ENCODE measurements at regions not wholly inside any gene's neighbourhood (a gene's known extent, or its start where the extent isn't known, plus 50 kb on each side); places are given as distances from the start of the nearest gene placed in this dataset.

GRCh38 chr13:39154041-39154440, 115.8 kb downstream of the NHLRC3 start:
- no peaks in the 10 kb centered on the region for H3K27me3 ChIP-seq
- no peak for DNase-seq
- no peaks in the 10 kb centered on the region for H3K36me3 ChIP-seq
- FAIRE-seq, result no peak
- H3K27ac ChIP-seq, result no peak overlapping the region
- H3K4me3 ChIP-seq, result no peak overlapping the region
- no peaks in the 10 kb centered on the region for H3K4me1 ChIP-seq
- intact Hi-C loops (cut with DNase I), result no loop called here
- no peaks in the 10 kb centered on the region for H3K9me3 ChIP-seq
- ATAC-seq, result no peak
- TF ChIP-seq CTCF (IDR thresholded peaks at IDR 0.05), result no peak

GRCh38 chr13:39159393-39159792, 121.1 kb downstream of the NHLRC3 start:
- H3K4me1 ChIP-seq, result no peaks in the 10 kb centered on the region
- intact Hi-C loops (cut with DNase I), result no loop called here
- H3K27ac ChIP-seq, result no peak overlapping the region
- TF ChIP-seq CTCF (IDR thresholded peaks at IDR 0.05), result no peak
- H3K4me3 ChIP-seq, result no peak overlapping the region
- H3K9me3 ChIP-seq, result no peaks in the 10 kb centered on the region
- ATAC-seq (no peak), FAIRE-seq (no peak), DNase-seq (no peak)
- WGBS, 2 donors, result 54 to 58% methylated on average over 4 of the region's 4 CpGs
- no peaks in the 10 kb centered on the region for H3K36me3 ChIP-seq
- no peaks in the 10 kb centered on the region for H3K27me3 ChIP-seq

DNA sequence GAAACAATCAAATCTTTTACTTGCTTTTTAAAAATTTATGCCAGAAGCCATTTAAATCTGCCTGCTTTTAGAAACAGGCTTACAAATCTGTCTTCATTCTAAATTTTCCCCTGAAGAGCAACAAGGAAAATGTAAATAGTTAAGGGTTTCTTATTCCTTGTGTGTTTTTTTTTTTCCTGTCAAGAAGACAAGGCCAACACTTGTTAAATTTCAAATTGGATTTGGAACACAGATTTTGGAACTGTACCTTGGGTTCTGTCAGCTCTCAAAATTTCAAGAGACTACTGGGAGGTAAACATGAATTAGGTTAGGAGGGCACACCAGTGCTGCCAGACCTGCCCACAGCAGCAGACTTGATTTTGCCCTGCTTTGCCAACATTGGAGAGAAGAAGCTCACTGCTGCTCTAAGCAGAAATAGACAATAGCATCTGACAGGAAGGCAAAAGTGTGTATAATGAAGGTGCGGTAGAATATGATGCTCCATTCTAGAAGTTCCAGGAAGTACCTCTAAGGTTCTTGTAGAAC, 121.7 kb downstream of the NHLRC3 start:
- intact Hi-C loops (cut with DNase I), result no loop called here
- Histone ChIP-seq H3K9me3 (no peaks in the 10 kb centered on the region), H3K4me3 (no peak overlapping the region), H3K27ac (no peak overlapping the region), H3K36me3 (no peaks in the 10 kb centered on the region), H3K27me3 (no peaks in the 10 kb centered on the region), H3K4me1 (no peaks in the 10 kb centered on the region)
- 85 to 86% methylated on average over 1 of the region's 1 CpG for whole genome bisulfite sequencing, 2 donors
- FAIRE-seq (no peak), ATAC-seq (no peak), DNase-seq (no peak)
- TF ChIP-seq CTCF (IDR thresholded peaks at IDR 0.05), result no peak

DNA sequence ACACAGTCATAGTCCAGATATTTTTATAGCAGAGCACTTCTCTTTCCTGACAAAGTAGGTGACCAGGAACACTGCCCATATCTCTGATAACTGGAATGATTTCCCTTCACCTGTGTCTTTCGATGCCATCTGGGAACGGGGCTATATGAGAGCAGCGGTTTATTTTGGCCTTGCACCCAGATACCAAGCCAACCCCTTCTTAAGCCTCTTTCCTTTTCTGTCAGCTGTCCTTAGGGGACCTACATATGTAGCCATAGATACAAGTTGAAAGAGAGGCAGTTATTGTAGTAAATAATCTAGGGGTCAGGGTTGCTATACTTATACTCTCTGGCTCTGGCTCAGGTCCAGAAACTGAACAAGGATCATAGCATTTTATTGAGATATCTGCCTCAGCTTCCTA, 128.8 kb downstream of the NHLRC3 start:
- FAIRE-seq (no peak), DNase-seq (no peak), ATAC-seq (no peak)
- Histone ChIP-seq H3K9me3 (no peaks in the 10 kb centered on the region), H3K36me3 (no peaks in the 10 kb centered on the region), H3K4me3 (no peak overlapping the region), H3K4me1 (no peaks in the 10 kb centered on the region), H3K27ac (no peak overlapping the region), H3K27me3 (no peaks in the 10 kb centered on the region)
- intact Hi-C loops (cut with DNase I), result no loop called here
- 58% methylated on average over 3 of the region's 3 CpGs for WGBS, 2 donors
- TF ChIP-seq CTCF (IDR thresholded peaks at IDR 0.05), result no peak

DNA sequence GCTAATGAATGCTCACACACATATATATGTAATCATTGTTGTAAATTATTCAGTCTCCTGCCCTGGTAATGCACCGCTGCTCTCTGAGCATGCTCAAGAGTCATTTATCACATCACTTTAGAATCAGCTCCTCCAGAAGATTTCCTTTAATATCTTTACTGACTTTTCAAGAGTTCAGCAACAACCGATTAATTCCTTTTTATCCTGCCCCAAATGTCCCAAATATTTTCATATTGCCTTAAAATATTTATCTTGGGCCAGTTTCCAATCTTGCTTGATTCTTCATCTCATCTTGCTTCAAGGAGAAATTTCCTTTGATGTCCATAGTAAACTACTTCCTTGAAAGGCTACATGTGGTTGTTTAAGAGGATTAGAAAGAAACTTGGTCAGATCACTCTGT, 132.5 kb downstream of the NHLRC3 start:
- Histone ChIP-seq H3K27me3 (no peaks in the 10 kb centered on the region), H3K27ac (no peak overlapping the region), H3K36me3 (no peaks in the 10 kb centered on the region), H3K4me1 (no peaks in the 10 kb centered on the region), H3K9me3 (no peaks in the 10 kb centered on the region), H3K4me3 (no peak overlapping the region)
- no peak for ATAC-seq
- intact Hi-C loops (cut with DNase I), result no loop called here
- no peak for FAIRE-seq
- TF ChIP-seq CTCF (IDR thresholded peaks at IDR 0.05), result no peak
- no peak for DNase-seq
- 52 to 63% methylated on average over 2 of the region's 2 CpGs for WGBS, 2 donors

Data from pancreas (tissue), 10 donors.